ENCODE measurements at regions not wholly inside any gene's neighbourhood (a gene's known extent, or its start where the extent isn't known, plus 50 kb on each side); places are given as distances from the start of the nearest gene placed in this dataset.

GRCh38 chr4:156378033-156378665 is 424.5 kb upstream of the CTSO start:
- TF ChIP-seq POLR2AphosphoS5 (IDR thresholded peaks at IDR 0.05; ENCODE audit: borderline replicate concordance, low read depth, low read length) (no peak), EZH2 (IDR thresholded peaks at IDR 0.05) (no peak), FOXP2 (optimal IDR thresholded peaks at IDR 0.05; ENCODE audit: control extremely low read depth, extremely low read length, insufficient read depth) (no peak)
